Esophagus (tissue), 2 donors: ENCODE measurements at regions not wholly inside any gene's neighbourhood (a gene's known extent, or its start where the extent isn't known, plus 50 kb on each side); places are given as distances from the start of the nearest gene placed in this dataset.

ENCODE experiments used
- H3K27ac ChIP-seq, 2 donors: one replicate each; pipeline ENCODE4 v1.5.1; 2013; ENCODE audit warnings: low read depth in 2 of 2, mild to moderate bottlenecking in 2 of 2, inconsistent platforms in 1 of 2, low read length in 1 of 2, moderate library complexity in 1 of 2
- H3K27me3 ChIP-seq, 2 donors: one replicate each; pipeline ENCODE4 v1.6.1; 2013; ENCODE audit warnings: low read length in 2 of 2, control low read depth in 1 of 2, mild to moderate bottlenecking in 1 of 2; ENCODE audit not compliant: insufficient read depth in 2 of 2, control insufficient read depth in 1 of 2
- H3K36me3 ChIP-seq, 2 donors: one replicate each; pipeline ENCODE4 v1.6.1; 2013; ENCODE audit warnings: low read length in 1 of 2; ENCODE audit not compliant: control insufficient read depth in 2 of 2, insufficient read depth in 2 of 2
- H3K4me1 ChIP-seq, 2 donors: one replicate each; pipeline ENCODE4 v1.6.1; 2013; ENCODE audit warnings: low read length in 1 of 2; ENCODE audit not compliant: control insufficient read depth in 2 of 2, insufficient read depth in 2 of 2
- H3K4me3 ChIP-seq, 2 donors: one replicate each; pipeline ENCODE4 v1.5.1; 2013; ENCODE audit warnings: low read length in 2 of 2, mild to moderate bottlenecking in 2 of 2, low read depth in 1 of 2, moderate library complexity in 1 of 2
- H3K9me3 ChIP-seq, 2 donors: one replicate each; pipeline ENCODE4 v1.6.1; 2013; ENCODE audit warnings: mild to moderate bottlenecking in 2 of 2, low read depth in 1 of 2, low read length in 1 of 2, moderate library complexity in 1 of 2; ENCODE audit not compliant: control insufficient read depth in 2 of 2, insufficient read depth in 1 of 2
- WGBS, 2 donors: extraction: QIAGEN DNeasy Blood & Tissue Kit; methylation state at CpG; one replicate each; pipeline ENCODE4 v1.1.7; 2013; 5-methylcytosine and 5-hydroxymethylcytosine counted together
- donor health status: healthy with polysubstance abuse.
- donor health status: Bipolar disorder and iron deficiency.

DNA sequence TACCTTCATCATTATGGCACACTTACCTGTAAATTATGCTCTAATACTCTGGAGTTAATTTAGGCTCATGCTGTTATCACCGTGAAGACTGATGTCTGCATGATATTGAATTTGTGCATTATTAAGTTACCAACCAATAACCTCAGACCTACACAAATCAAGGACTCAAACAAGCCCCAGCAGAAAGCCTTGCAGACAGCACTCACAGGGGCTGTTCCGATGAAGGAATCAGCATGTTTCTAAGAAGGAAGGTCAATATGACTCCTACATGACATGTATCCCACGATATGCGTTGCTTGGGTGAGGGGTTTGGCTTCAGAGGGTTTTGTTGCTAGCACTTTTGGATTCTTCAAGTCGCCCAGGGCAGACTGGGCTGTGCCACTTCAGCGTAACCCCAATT, 1071.2 kb upstream of the SLC10A2 start:
- 86 to 91% methylated on average over 6 of the region's 6 CpGs for WGBS, 2 donors
- Histone ChIP-seq H3K36me3 (no peaks in the 10 kb centered on the region), H3K9me3 (no peaks in the 10 kb centered on the region), H3K4me1 (no peaks in the 10 kb centered on the region), H3K27ac (no peak overlapping the region), H3K27me3 (no peaks in the 10 kb centered on the region), H3K4me3 (no peak overlapping the region)

- WGBS, 2 donors: 71 to 80% methylated on average over 5 of the region's 5 CpGs
- H3K4me1 ChIP-seq: no peaks in the 10 kb centered on the region
- H3K27me3 ChIP-seq: no peaks in the 10 kb centered on the region
- no peak overlapping the region for H3K27ac ChIP-seq
- H3K36me3 ChIP-seq: no peaks in the 10 kb centered on the region
- H3K9me3 ChIP-seq: no peaks in the 10 kb centered on the region
- no peak overlapping the region for H3K4me3 ChIP-seq
Observed at GRCh38 chr13:104132849-104133248, 1066.6 kb upstream of the SLC10A2 start.

DNA sequence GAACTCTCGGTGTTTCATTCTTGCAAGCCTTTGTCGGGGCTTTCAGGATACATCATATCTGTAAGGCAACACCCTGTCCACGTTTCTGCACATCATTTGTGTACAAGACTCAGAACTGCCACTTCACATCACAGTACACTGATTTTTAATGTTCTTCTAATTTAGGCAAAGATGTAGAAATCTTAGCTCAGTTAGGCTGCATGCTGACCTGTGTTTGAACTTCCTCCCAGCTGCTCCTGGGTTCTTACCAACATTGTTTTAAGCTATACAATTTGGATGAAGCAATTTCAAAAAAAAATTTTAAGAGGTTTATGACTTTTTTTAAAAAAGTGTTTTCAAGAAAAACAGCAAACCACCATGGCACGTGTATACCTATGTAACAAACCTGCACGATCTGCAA, 1047.9 kb upstream of the SLC10A2 start:
- H3K36me3 ChIP-seq: no peaks in the 10 kb centered on the region
- no peaks in the 10 kb centered on the region for H3K27me3 ChIP-seq
- H3K4me1 ChIP-seq: no peaks in the 10 kb centered on the region
- H3K4me3 ChIP-seq: no peak overlapping the region
- H3K9me3 ChIP-seq: peaks cover 0 to 5% of the 10 kb centered on the region in 2 donors
- WGBS, 2 donors: 59 to 61% methylated on average over 5 of the region's 5 CpGs
- H3K27ac ChIP-seq: no peak overlapping the region

- H3K4me1 ChIP-seq: no peaks in the 10 kb centered on the region
- H3K27ac ChIP-seq: no peak overlapping the region
- H3K27me3 ChIP-seq: no peaks in the 10 kb centered on the region
- H3K36me3 ChIP-seq: no peaks in the 10 kb centered on the region
- no peak overlapping the region for H3K4me3 ChIP-seq
- WGBS, 2 donors: 69 to 70% methylated on average over 1 of the region's 1 CpG
- H3K9me3 ChIP-seq: peaks cover under 1 to 5% of the 10 kb centered on the region in 2 donors
Observed at GRCh38 chr13:104111031-104111430, 1044.8 kb upstream of the SLC10A2 start.

DNA sequence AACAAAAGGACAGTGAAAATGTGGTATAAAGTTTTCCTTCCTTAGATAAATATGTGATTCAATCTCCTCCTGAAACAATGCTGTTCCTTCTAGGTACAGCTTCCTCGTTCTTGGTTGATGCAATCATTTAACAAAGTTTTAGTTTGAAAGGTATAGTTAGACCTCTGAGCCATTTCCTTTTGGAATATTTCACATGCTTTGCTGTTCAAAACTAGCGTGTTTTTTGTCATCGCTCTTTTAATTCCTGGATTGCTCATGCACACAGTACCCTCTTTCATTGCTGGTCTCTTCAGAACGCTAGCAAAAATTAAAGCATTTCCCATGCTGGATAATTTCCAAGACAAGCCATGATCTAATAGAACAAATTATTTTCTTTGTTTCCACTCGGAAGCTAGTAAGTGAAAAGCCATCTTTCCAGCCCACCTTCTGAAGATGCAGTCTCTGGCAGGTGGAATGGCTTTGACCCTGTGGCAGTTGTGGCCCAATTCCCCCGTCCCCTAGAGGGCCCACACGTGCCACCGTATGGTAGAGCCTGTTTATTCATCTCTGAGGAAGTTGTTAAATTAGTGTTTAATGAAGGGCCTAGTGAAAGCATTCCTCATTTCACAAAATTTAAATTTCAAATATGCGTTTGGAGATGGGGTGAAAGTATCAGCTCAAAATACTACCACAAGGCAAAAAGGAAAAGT, 1040.6 kb upstream of the SLC10A2 start:
- no peaks in the 10 kb centered on the region for H3K36me3 ChIP-seq
- no peaks in the 10 kb centered on the region for H3K27me3 ChIP-seq
- peaks cover 2 to 5% of the 10 kb centered on the region in 2 donors for H3K9me3 ChIP-seq
- H3K4me3 ChIP-seq: no peak overlapping the region
- no peak overlapping the region for H3K27ac ChIP-seq
- no peaks in the 10 kb centered on the region for H3K4me1 ChIP-seq
- 59 to 68% methylated on average over 9 of the region's 9 CpGs for WGBS, 2 donors

GRCh38 chr13:104105418-104106355, 1039.5 kb upstream of the SLC10A2 start:
- no peaks in the 10 kb centered on the region for H3K36me3 ChIP-seq
- 45 to 66% methylated on average over 7 of the region's 7 CpGs for WGBS, 2 donors
- H3K4me1 ChIP-seq: no peaks in the 10 kb centered on the region
- no peak overlapping the region for H3K27ac ChIP-seq
- H3K9me3 ChIP-seq: peaks cover 2 to 5% of the 10 kb centered on the region in 2 donors
- H3K4me3 ChIP-seq: no peak overlapping the region
- no peaks in the 10 kb centered on the region for H3K27me3 ChIP-seq

DNA sequence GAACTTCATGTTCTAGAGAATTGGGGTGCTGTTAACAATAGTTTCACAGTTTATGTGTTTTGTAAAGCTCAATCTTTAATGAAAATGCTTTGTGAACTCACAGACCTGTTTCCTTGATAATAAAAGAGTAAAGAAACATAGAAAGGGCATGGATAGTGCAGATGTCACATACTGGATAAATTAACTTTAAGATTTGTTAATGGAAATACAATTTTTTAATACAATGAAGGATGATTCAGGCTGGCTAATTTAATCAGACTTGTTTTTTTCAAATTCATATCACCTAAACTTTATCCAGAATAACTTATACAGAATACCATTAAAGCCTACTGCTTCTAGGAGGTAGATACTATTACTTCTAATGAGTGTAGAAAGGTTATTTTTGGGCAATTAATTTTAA, 1033.5 kb upstream of the SLC10A2 start:
- H3K4me3 ChIP-seq: no peak overlapping the region
- H3K27me3 ChIP-seq: no peaks in the 10 kb centered on the region
- no peak overlapping the region for H3K27ac ChIP-seq
- H3K9me3 ChIP-seq: no peaks in the 10 kb centered on the region
- no peaks in the 10 kb centered on the region for H3K4me1 ChIP-seq
- no peaks in the 10 kb centered on the region for H3K36me3 ChIP-seq

DNA sequence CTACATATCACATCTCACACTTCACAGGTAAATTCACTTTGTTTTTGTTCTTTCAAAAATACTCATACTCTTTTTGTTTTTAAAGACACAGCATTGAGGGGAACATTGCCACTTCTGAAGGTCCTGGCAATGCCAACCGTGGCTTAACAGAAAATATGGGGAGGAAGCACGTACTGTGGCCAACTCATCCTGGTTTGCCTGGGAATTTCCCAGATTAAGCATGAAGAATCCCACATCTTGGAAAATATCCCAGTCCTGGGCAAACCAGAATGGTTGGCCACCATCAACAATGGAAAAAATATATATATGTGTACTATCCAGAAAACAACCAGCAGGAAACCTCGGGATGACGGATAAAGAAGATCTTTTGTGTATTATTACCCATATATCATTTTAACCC, 1032.2 kb upstream of the SLC10A2 start:
- no peaks in the 10 kb centered on the region for H3K27me3 ChIP-seq
- H3K27ac ChIP-seq: no peak overlapping the region
- no peaks in the 10 kb centered on the region for H3K36me3 ChIP-seq
- no peaks in the 10 kb centered on the region for H3K4me1 ChIP-seq
- 68 to 81% methylated on average over 4 of the region's 4 CpGs for WGBS, 2 donors
- H3K4me3 ChIP-seq: no peak overlapping the region
- no peaks in the 10 kb centered on the region for H3K9me3 ChIP-seq

DNA sequence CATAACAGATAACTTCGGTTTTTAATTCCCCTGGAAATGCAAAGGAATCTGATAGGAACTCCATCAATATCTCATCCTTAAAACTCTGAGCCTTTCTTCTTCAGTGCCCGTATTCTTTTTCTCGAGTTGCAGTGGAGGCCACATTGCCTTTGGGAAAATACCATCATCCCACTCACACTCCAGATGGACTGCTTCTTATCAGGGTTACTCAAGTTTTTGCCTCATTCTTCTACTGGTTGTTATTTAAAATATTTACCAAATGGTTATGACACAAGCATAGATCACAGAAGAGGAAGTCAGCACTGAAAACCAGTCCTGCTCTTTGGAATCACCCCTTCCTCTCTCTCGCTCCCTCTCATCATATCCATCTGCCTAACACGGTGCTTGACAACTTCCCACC, 1020.5 kb upstream of the SLC10A2 start:
- no peaks in the 10 kb centered on the region for H3K36me3 ChIP-seq
- H3K27me3 ChIP-seq: no peaks in the 10 kb centered on the region
- H3K4me3 ChIP-seq: no peak overlapping the region
- no peak overlapping the region for H3K27ac ChIP-seq
- H3K9me3 ChIP-seq: no peaks in the 10 kb centered on the region
- H3K4me1 ChIP-seq: no peaks in the 10 kb centered on the region
- 69 to 76% methylated on average over 5 of the region's 5 CpGs for WGBS, 2 donors
